ENCODE measurements at regions not wholly inside any gene's neighbourhood (a gene's known extent, or its start where the extent isn't known, plus 50 kb on each side); places are given as distances from the start of the nearest gene placed in this dataset.

DNA sequence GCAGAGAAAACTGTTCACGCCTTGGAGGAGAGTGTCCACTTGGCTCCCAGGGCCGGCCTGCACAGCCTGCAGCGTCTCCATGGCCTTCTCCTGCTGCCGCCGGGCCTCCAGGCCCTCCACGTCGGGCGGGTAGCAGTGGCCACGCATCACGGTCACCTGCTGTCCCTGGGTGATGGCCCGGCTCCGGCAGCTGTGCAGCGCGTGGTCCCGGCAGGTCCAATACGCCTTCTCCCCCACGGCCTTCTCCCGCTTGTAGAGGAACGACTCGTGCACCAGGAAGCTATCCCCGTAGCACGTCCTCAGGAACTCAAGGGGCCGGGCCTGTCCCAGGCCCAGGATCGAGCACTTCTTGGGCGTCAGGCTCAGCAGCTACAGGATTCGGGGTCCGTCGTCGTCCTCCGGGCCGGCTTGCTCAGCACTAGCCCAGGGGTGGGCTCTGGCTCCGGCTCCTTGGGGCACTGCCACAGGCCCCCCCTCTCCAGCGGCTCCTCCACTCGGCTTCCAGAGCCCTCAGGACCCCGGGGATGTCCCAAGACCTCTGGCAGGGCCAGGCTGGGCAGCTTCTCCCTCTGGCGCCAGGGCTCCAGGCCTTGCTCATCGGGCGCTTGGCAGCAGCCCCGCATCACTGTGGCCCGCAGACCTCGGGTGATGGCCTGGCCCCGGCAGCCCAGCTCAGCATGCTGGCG lies 83.6 kb upstream of the FXR1 start:
- no peak for DNase-seq (ENCODE audit: low read depth in 4 of 4, low spot score in 3 of 4)

DNA sequence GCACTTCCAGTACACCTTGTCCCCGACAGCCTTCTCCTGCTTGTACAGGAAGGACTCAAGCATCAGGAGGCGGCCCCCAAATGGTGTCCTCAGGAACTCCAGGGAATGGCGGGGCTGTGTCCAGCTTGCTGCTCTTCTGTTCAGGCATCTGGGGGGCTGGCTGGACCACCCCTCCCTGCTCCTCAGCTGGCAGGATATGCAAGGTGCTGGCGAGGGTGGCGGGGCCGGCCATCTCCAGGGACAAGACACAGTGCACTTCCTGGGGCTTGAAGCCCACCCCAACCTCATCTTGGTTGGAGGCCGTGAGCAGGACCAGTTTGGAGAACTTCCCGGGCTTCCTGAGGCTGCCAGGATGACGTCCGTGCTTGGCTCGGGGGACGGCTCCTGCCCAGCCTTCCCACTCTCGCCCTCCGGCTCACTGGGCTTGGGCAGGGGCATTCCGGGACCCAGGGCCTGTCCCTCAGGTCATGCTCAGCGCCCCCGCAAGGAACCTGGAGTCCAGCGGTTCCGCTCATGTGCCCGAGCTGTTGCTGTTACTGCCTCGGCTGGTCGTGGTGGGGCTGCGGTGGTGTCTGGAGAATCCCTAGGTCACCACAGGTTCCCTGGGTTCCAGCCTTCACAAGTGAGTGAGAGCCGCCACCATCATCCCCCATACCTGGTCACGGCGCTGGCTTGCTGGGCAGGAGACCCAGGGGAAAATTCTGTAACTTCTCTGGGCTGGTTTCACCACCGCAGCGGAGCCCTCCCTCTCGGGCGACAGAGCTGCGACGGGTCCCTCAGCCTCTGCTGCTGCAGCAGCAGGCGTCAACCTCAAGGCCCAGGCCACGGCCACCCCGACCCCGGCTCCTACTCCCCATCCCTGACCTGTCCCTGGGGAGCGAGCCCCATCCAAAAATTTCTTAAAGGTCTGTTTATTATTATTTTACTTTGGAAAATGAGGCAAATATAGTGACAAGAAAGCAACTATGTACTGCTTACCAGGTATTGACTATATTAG lies 82.8 kb upstream of the FXR1 start:
- no peak for DNase-seq (ENCODE audit: low read depth in 4 of 4, low spot score in 3 of 4)

DNA sequence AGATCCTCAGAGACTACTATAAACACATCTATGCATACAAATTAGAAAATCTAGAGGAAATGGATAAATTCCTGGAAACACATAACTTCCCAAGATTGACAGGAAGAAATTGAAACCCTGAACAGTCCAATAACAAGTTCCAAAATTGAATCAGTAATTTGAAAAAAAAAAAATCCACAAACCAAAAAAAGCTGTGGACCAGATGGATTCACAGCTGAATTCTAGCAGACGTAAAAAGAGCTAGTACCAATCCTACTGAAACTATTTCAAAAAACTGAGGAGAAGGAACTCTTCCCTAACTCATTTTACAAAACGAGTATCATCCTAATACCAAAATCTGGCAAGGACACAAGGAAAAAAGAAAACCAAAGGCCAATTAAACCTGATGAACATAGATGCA lies 77.0 kb upstream of the FXR1 start:
- DNase-seq (ENCODE audit: low read depth in 4 of 4, low spot score in 3 of 4): no peak

DNA sequence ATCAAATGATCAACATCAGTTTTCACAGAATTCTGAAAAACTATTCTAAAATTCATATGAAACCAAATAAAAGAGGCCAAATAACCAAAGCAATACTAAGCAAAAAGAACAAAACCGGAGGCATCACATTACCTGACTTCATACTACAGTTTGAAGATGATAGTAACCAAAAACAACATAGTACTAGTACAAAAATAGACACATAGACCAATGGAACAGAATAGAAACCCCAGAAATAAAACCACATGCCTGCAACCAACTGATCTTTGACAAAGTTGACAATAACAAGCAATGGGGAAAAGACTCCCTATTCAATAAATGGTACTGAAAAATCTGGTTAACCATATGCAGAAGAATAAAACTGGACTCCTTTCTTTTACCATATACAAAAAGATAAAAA lies 75.7 kb upstream of the FXR1 start:
- no peak for DNase-seq (ENCODE audit: low read depth in 4 of 4, low spot score in 3 of 4)

DNA sequence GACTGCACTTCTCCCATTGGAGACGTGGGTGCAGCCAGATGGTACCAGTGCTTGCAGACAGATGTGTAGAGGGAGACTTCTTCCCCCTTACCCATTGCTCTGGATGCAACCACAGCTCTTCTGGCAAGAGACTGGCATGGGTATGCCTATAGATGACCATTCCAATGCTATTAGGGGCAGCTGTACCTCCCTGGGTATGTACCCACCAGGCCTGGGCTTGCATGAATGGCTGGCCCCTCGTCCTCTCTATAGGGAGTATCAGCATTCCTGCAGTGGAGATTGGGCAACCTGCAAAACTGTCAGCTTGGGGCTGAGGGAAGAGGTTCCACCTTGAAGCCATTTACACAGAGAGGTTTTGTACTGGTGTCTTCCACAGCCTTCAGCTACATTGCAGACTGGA lies 57.6 kb upstream of the FXR1 start:
- no peak for DNase-seq (ENCODE audit: low read depth in 4 of 4, low spot score in 3 of 4)

DNA sequence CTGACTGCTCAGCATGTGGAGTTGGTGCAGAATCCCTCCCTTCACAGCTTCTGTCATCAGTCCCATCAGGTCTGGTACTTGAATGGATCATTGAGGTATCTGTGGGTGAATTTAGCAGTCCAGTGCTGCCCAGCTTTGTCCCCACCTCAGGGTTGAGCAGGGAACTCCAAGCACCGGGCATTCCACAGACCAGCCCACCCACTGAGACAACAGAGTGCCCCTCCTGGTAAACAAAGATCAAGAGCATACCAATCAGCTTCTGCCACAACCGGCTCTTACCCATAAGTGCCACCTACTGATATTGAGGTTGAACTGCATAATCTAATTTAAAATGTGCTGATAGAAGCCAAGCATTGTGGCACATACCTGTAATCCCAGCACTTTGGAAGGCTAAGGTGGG lies 57.1 kb upstream of the FXR1 start:
- DNase-seq (ENCODE audit: low read depth in 4 of 4, low spot score in 3 of 4): no peak

DNA sequence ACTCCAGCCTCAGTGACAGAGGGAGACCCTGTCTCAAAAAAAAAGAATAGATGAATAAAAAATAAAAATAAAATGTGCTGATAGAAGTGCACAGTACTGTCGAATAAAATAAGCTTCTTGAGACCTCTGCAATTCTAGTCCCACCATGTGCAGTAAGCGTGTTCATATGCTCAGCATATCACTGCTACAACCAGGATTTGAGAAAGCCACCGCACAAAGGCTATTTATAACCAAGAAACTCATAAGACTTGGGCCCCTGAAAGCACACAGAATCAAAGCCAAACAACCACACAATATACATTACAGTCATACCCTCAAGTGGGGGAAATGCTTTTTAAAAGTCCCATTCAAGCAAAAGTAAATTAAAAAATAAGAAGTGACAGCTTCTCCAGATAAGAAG lies 56.5 kb upstream of the FXR1 start:
- DNase-seq (ENCODE audit: low read depth in 4 of 4, low spot score in 3 of 4): no peak

DNA sequence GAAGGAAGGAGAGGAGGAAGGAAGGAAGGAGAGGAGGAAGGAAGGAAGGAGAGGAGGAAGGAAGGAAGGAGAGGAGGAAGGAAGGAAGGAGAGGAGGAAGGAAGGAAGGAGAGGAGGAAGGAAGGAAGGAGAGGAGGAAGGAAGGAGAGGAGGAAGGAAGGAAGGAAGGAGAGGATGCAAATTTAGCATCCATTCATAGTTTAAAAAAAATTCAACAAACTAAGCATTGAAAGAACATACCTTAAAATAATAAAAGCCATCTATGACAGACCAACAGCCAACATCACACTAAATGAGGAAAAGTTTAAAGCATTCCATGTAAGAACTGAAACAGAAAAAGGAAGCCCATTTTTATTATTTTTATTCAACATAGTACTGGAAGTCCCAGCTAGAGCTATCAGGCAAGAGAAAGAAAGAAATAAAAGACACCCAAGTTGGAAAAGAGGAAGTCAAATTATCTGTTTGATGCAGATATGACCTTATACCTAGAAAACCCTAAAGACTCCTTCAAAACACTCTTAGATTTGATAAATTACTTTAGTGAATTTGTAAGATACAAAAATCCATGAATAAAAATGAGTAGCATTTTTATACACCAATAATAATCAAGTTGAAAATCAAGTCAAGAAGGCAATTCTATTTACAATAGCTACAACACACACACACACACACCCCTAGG lies 52.2 kb upstream of the FXR1 start:
- DNase-seq (ENCODE audit: low read depth in 4 of 4, low spot score in 3 of 4): no peak

Data from left renal pelvis (tissue), 4 donors.